ENCODE measurements at regions not wholly inside any gene's neighbourhood (a gene's known extent, or its start where the extent isn't known, plus 50 kb on each side); places are given as distances from the start of the nearest gene placed in this dataset.

DNA sequence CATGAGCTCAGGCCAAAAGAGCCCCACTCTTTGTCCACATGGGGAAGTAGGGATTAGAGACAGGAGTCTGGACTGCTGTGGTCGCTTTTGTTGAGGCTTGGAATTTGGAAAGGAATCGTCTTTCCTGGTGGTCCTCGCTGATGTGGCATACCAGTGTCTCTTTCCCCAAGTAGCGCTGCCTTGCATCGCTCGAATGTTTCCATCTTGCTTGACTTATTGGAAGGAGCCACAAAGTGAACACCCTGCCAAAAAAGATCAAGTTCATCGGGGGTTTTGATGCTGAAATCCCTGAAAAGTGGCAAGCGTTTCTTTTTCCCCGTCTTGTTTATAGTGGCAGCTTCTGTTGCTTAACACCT, 161.3 kb downstream of the MACROH2A1 start:
- H3K9me3 ChIP-seq: no peaks in the 10 kb centered on the region
- TF ChIP-seq, protein P1, sequence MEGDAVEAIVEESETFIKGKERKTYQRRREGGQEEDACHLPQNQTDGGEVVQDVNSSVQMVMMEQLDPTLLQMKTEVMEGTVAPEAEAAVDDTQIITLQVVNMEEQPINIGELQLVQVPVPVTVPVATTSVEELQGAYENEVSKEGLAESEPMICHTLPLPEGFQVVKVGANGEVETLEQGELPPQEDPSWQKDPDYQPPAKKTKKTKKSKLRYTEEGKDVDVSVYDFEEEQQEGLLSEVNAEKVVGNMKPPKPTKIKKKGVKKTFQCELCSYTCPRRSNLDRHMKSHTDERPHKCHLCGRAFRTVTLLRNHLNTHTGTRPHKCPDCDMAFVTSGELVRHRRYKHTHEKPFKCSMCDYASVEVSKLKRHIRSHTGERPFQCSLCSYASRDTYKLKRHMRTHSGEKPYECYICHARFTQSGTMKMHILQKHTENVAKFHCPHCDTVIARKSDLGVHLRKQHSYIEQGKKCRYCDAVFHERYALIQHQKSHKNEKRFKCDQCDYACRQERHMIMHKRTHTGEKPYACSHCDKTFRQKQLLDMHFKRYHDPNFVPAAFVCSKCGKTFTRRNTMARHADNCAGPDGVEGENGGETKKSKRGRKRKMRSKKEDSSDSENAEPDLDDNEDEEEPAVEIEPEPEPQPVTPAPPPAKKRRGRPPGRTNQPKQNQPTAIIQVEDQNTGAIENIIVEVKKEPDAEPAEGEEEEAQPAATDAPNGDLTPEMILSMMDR (IDR thresholded peaks at IDR 0.05; ENCODE audit: low read depth, low read length): no peak
- no peaks in the 10 kb centered on the region for H3K27me3 ChIP-seq
- no peaks in the 10 kb centered on the region for H3K36me3 ChIP-seq
- DNase-seq: peak; percentile 2
- H3K4me1 ChIP-seq: peaks cover 27% of the 10 kb centered on the region
- H3K4me3 ChIP-seq (ENCODE audit: low read depth, low read length): no peak overlapping the region

DNA sequence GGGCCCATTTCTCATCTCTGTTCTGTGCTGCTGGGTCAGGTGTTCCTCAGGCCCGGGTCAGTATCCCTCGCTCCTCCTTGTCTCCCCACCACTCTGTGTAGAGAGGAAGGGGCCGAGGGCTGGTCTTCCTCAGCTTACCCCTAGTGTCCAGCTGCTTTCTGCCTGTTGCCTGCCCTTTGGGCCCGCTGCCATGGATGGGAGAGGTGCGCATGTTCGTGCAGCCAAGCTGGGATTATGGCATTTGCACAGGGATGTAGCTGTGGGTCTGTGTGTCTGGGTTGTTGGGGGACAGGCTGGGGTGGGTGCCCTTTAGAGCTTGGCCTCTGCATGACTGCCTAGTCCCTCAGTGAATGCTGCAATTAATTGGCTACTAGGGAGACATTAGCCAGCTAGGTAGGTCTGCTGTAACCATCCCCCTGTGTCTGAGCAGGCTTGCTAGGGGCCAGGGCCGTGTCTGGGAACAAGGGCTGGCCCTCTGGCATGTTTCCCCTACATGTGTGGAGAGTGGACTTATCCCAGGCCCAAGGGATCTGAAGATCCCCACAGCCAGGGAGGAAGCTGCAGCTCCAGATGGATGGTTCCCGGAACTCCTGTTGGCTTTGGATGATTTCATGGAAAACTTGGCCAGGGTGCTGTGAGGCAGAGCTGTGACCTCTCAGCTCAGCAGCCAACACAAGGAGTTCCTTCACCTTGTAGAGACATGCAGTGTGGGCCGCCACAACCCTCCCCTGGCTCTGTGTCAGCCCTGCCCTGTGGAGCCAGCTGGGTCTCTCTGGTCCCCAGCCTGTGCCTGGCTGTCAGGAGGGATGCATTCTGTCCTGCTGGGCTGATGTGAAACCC, 161.9 kb downstream of the MACROH2A1 start:
- H3K4me1 ChIP-seq: peaks cover 27% of the 10 kb centered on the region
- no peaks in the 10 kb centered on the region for H3K9me3 ChIP-seq
- H3K36me3 ChIP-seq: no peaks in the 10 kb centered on the region
- DNase-seq: peak; percentile 15
- TF ChIP-seq, protein P1 (IDR thresholded peaks at IDR 0.05; ENCODE audit: low read depth, low read length): no peak
- H3K4me3 ChIP-seq (ENCODE audit: low read depth, low read length): no peak overlapping the region
- H3K27me3 ChIP-seq: no peaks in the 10 kb centered on the region

DNA sequence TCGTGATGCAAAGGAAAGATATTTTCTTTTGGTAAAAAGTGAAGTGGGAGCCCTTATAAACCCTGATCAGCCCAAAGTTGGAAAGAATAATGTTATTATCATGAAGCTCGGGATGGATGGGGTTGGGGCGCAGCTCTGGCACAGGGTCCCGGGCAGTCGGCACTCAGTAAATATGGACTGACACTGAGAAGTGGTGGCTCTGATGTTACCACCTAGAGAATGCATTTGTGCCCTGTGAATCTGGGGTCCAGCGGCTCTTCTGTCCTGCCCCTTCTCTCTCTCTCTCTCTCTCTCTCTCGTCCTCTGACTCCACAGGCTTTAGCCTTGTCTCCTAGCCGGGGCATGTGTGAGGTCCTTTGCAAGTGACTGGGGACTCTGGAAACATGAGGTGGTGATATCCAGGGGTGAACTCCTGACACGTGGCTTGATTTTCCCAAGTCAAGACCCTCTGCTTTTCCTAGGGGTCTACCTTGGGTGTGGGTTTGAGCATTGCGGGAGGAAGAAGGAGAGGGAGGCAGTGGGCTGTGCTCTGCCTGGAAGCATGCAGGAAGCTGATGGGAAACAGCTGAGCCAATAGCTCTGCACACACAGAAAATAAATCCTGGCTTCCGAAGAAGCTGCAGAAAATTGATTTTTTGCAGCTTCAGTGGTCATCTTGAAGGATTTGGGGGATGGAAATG, 162.7 kb downstream of the MACROH2A1 start:
- no peaks in the 10 kb centered on the region for H3K36me3 ChIP-seq
- no peaks in the 10 kb centered on the region for H3K9me3 ChIP-seq
- peaks cover 27% of the 10 kb centered on the region for H3K4me1 ChIP-seq
- no peaks in the 10 kb centered on the region for H3K27me3 ChIP-seq
- DNase-seq: peak; percentile 2
- TF ChIP-seq, protein P1 (IDR thresholded peaks at IDR 0.05; ENCODE audit: low read depth, low read length): no peak
- no peak overlapping the region for H3K4me3 ChIP-seq (ENCODE audit: low read depth, low read length)

DNA sequence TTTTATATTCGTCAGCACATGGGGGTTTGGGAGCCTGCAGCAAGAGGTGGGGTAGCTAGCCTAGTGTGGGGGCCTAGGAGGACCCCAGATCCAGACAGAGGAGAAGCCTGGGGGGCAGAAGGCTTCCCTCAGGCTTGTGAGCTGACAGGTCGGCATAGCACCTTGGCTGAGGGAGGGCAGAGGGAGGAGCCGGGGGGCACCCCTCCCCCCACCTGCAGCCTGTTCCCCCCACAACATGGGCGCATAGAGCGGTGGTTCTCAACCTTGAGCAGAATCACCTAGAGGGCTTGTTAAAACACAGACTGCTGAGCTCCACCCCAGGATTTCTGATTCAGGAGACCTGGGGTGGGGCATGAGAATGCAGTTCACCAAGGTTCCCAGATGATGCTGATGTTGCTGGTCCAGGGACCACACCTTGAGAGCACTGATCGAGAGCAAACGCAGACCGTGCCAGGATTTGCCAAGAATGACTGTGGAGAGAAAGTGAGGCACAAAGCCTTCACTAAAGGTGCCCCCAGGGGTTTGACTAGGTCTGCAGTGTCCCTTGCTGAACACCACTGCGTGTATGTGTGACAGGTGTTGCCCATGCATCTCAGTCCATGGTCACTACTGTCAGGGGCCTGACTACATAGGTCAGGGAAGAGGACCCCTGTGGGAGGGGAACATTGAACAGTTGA, 163.3 kb downstream of the MACROH2A1 start:
- Histone ChIP-seq H3K9me3 (no peaks in the 10 kb centered on the region), H3K36me3 (no peaks in the 10 kb centered on the region), H3K4me3 (ENCODE audit: low read depth, low read length) (no peak overlapping the region), H3K27me3 (no peaks in the 10 kb centered on the region), H3K4me1 (peaks cover 29% of the 10 kb centered on the region)
- TF ChIP-seq, protein P1 (IDR thresholded peaks at IDR 0.05; ENCODE audit: low read depth, low read length): no peak
- DNase-seq: peak; percentile 6

DNA sequence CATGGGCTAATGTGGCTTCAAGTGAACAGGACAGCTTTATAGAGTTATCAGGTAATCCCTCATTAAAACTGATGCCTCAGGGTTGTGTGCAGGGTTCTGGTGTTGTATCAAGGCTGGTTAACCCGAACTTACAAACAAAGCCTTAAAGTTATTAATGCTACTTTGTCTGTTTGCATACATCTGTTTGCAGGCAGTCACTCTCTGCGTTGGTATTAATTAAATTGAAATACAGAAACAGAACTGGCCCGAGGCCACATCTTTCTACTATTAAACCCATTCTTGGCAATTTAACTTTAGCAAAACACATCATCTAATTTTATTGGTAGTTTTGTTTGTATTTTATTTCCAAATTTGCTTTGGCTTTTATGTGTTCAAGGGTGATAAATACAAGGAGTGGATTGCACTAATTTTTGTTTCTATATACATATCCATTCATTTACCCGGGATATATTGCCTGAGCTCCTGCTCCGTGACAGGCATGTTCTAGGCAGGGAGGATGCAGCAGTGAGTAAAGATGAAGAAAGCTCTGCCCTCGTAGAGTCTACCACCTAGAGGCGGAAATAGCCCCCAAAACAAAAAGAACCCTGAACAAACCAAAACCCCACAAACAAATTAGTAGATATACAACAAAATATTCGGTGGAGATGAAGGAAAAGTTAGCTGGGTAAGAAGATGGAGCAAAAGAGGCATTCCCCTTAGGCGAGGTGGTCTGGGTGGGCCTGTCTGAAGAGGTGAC, 164.2 kb downstream of the MACROH2A1 start:
- Histone ChIP-seq H3K9me3 (no peaks in the 10 kb centered on the region), H3K4me1 (peaks cover 30% of the 10 kb centered on the region), H3K4me3 (ENCODE audit: low read depth, low read length) (no peak overlapping the region), H3K27me3 (no peaks in the 10 kb centered on the region), H3K36me3 (no peaks in the 10 kb centered on the region)
- TF ChIP-seq, protein P1 (IDR thresholded peaks at IDR 0.05; ENCODE audit: low read depth, low read length): 0 out of 2 replicates have a peak, but pooled peaks have one; percentile 4
- peak; percentile 27 for DNase-seq
